GM18520 (cell line): ENCODE measurements at regions not wholly inside any gene's neighbourhood (a gene's known extent, or its start where the extent isn't known, plus 50 kb on each side); places are given as distances from the start of the nearest gene placed in this dataset.

Source experiments
- ATAC-seq: cut with Tn5 transposase; IDR thresholded peaks from one replicate; pipeline ENCODE4 v1.9.1; 2021; ENCODE audit not compliant: unreplicated experiment

DNA sequence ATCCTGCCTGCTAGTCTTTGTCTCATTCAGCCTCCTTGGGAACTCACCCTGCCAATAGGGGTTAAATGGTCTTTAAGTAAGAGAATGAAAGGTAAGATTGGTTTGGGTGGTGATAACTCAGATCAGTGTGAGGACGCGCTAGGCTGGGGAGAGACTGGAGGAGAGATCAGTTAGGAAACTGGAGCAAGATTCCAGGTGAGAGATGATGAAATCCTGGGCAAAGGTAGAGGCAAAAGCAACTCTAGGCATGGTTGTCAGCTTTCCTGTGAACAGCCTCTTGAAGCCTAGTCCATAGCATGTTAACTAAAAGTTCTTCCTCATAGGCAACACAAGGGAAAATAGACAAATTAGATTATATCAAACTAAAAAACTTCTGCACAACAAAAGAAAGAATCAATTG lies 145.2 kb upstream of the ANKRD28 start:
- ATAC-seq: no peak

DNA sequence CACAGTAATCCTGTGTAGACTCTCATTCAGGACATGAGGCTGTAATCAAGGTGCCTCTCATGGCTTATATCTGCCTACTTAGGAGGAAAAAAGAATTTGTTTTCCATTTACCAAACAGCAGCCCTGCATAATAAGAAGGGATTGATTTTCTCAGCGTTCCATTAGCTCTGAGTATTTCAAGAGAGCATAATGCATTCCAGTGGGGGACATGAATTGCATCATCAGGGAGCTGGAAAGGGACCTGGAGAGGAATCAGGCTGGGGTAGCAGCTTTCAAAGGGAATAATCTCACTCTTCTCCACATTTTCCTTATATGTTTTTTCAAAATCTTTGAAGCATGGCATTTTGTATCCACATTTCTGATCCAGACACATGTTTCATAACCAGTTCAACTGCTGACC lies 150.6 kb upstream of the ANKRD28 start:
- ATAC-seq: no peak

DNA sequence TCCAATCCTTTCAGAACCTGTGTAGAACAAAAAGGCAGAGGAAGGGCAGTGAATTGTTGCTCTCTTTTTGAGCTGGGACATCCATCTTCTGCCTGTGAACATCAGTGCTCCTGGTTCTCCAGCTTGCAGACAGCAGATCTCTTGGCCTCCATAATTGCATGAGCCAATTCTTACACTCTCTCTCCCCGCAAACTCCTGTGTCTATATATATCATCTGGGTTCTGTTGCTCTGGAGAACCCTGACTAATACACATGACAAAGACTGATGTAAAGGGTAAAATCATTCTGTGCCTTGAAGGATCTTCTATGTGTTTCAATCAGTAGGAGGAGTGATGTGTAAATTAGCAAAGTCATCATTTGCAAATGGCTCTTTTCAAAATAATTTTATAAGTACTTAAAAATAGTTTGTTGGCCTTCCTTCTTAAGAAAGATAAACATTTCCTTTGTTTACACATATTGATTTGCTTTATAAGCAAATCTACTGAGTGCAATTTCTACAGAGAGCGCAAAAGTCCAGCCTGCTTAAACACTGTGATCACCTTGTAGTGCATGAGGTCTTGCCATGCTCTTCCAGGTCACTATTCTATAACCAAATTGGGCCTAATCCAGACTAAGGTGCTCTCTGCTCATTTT lies 154.9 kb upstream of the ANKRD28 start:
- ATAC-seq: no peak

DNA sequence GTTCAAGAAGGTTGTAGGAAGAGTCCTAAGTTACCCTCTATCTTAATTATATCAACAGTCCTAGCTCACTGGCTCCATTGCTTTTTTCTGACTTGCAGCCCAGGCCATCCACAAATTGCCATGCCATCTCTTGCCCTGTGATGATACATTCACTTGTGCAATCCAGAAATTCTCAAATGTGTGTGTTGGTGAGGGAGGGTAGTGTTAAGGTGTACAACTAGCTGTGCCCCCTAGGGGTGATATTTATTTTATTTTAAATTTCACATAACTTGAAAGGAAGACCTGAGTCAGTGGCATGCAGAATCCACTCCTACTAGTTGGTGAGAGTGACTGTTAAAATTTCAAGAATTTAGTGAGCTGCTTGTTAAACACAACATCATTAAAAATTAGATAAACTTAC lies 156.1 kb upstream of the ANKRD28 start:
- no peak for ATAC-seq

DNA sequence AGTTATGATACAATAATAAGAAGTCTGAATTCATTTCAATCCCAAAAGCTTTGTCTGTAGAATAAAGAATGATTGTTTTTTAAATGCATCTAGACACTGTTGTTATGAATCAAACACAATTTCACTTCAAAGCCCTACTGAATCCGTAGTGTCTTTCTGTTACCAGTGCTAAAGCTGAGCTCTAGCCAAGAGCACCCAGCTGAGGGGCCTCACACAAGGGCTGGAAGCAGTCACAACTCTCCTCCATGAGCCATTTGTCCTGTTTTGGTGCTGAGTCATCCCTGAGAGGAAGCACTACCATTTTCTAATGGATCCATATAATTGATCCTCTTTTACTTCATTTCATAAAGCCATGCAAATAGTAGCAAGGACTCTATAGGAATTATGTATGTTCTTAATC lies 158.2 kb upstream of the ANKRD28 start:
- no peak for ATAC-seq

DNA sequence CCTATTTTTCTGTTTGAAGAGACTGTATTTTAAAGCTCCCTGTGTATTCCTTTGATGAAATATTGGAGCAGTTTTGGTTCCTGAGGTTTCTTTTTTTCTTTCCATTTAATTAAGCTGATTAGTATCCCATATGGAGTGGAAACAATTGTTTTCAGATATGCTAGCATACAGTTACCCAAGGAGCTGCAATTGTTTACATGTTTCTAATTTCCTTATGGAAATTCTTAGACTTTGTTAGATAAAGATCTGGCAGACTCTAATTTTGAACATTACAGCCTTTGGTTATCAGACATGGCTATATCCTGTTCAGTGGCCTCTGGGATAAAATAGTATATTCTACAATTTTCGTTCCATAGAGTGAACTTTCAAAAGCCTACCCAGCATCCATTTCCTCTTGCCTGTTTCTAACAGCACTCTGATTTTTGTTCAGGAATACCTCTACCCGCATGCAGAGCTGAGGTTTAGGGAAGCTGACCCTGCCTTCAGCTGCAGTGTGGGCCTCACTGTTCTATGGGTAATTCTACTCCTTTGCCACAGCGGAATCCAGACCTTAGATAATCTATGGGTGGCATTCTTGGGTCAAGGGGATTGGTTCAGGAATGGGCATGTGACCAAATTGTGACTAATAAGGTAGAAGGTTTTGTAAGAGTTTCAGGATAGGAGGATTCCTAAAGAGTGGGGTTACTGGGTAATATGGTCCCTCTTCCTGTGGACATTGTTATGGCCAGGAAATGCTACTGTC lies 161.1 kb upstream of the ANKRD28 start:
- no peak for ATAC-seq

DNA sequence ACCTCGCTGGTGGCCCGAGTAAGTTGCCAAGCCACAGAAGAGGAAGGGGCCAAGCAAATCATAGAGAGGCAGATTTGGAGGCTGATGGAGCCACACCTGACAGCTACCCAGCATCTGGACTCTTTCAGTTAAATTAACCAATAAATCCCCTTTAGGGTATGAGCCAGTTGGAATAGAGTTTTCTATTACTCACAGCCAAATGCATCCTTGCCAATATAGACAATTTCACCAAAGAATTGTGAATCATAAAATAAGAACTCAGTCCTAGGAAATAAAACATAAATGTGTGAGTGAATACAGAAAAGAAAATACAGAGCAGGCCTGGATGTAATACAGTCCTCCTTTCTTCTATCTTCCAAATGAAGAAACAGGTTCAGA lies 161.6 kb upstream of the ANKRD28 start:
- no peak for ATAC-seq

DNA sequence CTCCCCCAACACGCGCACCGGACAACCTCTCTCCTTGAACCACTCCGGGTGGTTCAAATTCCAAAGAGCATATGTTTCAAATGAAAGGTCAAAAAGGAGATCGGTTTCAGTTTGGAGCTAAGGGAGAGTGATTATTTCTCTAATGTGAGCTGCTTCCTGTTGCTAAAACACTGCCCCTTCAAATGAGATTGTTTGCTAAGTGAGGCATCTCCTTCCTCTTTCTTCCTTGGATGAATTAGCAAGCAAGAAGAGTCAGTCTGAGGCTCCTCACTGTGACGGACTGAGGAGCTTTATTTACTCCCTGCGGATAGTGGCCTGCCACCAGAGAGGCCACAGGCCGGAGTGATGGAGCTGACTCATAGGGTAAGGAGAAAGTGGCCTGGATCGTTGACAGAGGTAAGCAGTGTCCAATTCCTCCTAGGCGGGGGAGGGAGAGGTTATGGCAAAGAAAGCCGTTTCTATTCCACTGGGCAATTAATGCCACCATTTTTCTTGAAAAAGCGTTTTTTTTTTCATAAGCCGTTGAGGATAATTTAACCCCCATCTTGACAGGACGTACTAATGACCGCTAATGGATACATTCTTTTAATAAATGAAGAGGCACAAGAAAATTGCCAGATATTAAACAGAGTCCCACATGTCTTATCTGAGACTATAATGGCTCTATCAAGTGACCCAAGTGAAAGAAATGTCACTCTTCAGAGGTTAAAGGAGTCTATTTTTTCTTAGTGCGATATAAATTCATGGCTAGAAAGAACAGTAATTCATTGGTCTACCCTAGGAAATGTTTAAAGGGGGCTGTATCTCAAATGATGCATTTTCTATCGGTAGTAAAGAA lies 167.0 kb upstream of the ANKRD28 start:
- ATAC-seq: no peak

DNA sequence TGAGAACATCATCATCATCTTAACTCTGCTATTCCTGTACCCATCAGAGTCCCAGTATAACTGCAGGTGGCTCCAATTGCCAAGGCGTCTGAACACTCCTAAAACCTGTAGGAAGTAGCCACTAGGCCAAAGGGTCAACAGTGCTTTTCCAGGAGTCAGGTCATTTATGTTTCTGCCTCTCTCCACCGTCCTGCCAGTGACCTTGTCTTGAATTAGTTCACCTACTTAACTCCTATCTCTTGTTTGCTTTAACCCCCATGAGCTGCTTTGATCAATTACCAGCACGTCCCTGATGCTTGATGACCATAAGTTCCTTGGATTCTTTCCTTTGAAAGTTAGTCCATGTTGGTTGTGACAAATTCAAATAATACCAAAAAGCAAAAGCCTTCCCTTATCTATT lies 169.8 kb upstream of the ANKRD28 start:
- ATAC-seq: no peak

DNA sequence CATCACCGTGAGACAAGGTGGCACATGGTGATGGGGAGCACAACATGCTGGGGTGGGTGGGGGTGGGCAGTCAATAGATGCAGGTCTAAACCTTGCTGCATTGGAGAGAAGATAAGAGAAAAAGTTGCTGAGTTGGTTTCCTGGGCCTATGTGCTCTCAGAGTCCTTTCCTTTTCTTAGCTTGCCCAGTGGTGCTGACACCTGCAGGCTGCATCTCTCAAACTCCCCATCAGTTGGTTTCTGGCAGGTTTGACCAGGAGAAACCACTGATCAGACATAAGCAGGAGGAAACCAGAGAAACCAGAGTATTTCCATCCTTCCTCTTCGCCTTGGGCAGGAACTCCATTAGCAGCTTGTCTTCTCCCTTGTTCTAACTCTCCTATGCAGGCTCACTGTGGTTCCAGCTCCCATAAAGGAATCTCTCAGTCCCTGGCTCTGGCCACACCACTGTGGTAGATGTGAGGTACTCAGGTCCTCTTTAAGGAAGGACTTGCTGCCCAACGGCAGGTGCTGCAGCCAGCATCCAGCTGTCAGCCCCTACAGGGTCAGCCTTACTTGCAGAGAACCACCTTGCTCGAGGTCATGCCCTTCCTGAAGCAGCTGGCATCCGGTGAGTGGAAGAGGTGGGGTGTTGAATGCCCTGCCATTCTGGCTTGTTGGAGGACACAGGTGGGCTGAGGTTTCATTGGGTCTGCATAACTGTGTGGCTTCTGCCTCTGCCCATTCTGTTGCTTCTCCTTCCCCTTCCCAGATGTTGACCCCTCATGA lies 172.3 kb upstream of the ANKRD28 start:
- no peak for ATAC-seq

DNA sequence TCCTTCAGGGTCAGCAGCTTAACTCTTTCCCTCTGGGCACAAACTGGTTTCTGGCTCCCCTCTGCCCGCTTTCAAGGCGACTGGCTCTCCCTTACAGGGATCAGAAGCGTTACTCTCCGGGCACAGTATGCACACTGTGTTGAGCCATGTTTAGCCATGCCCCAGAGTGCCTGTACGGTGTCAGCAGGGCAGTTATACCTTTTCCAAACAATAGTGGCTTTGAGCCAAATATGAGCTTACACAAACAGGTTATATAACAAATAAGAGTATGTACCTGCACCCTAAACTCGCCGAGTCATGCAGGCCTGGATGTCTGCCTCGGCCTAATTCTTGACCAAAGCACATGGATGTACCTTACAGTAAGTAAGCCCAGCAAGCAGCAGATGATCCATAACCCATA lies 175.6 kb upstream of the ANKRD28 start:
- ATAC-seq: no peak

DNA sequence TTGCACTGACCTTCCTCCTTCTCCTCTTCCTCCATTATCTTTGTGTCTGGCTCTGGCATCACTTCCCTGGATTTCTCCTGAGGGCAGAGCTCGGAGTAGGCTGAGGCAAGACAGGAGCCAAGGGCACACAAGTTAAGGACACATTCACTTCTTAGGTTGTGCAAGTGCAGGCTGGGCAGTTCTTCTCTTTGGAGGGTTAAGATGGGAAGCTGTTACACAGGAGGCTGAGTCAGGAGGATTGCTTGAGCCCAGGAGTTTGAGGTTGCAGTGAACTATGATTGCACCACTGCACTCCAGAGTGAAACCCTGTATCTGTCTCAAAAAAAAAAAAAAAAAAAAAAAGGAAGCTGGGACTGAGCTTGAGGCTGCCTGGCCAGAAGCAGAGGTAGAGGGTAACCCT lies 176.2 kb upstream of the ANKRD28 start:
- no peak for ATAC-seq

DNA sequence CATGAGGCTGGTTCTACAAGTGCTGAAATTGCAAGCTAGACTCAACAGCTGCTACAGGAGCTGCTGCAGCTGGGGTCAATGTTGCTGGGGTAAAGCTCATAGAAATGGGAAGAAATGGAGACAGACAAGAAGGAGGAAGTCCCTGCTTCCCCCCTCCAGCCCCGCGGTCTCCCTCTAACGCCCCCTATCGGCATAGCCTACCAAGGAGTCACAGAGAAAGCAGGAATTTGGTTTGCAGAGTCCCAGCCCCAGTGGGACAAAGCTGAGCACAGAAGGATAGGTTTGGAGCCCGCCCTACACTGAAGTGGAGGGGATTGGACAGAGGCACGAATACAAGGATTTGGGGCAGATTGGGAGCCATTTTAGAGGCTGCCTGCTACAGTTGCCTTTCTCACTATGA lies 176.9 kb upstream of the ANKRD28 start:
- no peak for ATAC-seq

DNA sequence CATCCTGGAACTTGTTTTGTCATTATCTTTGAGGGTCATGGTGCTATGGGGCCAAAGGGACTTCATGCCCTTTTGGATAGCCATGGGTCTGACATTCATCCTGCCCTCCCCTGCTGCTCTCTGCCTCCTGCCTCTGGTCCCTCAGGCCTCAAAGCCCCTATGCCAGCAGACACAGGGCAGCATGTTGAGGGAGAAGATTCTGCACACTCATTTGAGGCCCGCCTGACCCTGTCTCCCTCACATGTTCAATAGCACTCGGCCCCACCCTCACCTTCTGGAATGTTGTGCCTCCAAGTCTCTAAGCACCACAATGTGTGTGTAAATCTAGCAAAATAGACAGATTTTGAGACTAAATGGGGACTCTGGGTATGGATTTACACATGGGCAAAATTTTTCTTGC lies 178.7 kb upstream of the ANKRD28 start:
- ATAC-seq: no peak

DNA sequence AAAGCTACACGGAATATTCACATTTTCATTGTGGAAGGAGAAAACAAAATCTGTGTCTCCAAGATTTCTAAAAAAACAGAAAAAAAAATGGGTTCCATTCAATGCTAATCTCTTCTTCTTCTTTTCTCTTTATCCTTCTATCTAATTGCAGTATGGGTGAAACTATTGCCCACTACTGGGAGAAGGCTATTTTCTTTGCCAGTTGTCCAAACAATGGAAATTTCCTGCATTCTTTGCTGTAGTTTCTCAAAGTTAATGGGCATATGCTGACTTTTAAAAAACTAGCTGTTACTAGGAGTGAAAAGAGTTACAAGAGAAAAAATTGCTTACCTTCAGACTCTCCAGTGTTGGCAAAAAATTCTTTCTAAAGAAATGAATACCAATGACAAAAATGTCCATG lies 179.3 kb upstream of the ANKRD28 start:
- ATAC-seq: no peak

DNA sequence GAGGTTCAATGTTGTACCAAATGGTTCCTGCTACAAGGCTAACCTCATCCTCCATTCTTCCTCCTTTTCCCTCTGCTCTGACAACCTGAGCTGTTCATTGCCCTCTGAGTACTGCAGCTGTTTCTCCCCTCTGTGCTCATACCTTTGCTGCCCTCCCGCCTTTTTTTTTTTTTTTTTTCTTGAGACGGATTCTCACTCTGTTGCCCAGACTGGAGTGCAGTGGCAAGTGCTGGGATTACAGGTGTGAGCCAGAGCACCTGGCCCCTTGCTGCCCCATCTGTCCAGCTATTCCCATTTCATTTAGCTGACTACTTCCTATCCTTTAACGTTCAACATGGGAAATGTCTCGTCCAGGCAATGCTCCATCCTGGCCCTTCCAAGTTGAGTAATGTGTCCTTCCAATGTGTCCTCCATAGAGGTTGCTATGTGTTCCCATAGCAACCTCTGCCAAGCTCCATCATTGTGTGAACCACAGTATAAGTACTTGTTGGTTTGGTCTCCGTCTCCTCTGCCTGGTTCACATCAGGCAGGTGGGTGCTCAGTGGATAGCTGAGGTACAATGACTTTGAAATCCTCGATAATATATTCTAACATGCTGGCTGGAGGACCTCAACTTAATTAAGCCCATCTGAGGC lies 179.9 kb upstream of the ANKRD28 start:
- ATAC-seq: no peak

DNA sequence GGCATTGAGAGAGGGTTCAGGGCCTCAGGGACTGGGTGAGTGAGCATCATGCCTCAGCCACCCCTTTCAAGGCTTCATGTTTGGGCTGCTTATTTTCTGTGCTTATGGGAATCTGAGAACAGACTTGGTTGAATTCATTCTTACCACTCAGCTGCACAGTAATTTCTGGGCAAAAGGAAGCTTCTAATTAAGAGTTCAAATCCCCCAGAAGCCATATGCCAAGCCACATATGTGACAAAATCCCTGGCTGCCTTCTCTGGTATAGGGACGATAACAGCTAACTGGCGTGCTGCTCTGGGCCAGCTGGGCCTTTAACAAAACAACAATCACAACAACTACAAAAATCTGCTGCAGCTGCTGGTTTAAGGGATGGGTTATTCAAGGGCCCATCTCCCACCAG lies 181.0 kb upstream of the ANKRD28 start:
- no peak for ATAC-seq

DNA sequence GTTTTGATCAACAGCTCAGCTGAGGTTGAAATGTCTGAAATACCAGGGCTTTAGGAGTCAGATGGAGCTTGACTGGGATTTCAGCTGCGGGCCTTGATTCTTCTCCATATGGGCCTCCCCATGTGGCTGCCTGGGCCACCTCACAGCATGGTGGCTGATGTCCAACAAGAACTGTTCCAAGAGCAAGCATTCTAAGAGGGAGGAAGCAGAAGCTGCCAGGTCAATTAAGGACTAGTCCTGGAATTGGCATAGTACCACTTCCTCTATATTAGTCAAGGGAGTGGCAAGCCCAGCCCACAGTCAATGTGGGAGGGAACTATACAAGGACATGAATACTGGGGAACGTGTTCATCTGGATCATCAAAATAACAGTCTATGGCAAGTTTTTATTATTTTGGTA lies 181.7 kb upstream of the ANKRD28 start:
- ATAC-seq: no peak

DNA sequence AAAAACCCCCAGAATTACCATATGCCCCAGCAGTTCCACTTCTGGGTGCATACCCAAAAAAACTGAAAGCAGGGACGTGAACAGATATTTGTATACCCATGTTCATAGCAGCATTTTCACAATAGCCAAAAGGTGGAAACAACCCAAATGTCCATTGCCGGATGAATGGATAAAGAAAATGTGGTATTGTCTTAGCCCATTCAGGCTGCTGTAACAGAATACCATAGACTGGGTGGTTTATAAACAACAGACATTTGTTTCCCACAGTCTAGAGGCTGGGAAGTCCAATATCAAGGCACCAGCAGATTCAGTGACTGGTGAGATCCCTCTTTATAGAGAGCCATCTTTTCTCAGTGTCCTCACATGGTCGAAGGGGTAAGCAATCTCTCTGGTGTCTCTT lies 182.1 kb upstream of the ANKRD28 start:
- no peak for ATAC-seq

DNA sequence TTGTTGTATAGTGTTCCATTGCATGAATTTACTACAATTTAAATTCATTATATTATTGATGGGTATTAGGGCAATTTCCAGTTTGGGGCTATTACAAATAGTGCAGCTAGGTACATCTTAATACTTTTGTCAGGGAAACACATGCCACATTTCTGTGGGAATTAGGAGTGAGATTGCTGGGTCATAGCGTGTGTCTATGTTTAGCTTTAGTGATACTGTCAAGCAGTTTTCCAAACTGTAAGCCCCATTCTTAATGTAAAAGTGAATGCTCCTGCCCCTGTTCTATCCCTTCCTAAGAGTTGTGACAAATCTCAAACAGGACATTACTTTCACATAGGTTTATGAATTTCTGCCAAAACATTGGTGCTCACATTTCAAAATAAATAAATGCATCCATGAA lies 184.5 kb upstream of the ANKRD28 start:
- no peak for ATAC-seq

DNA sequence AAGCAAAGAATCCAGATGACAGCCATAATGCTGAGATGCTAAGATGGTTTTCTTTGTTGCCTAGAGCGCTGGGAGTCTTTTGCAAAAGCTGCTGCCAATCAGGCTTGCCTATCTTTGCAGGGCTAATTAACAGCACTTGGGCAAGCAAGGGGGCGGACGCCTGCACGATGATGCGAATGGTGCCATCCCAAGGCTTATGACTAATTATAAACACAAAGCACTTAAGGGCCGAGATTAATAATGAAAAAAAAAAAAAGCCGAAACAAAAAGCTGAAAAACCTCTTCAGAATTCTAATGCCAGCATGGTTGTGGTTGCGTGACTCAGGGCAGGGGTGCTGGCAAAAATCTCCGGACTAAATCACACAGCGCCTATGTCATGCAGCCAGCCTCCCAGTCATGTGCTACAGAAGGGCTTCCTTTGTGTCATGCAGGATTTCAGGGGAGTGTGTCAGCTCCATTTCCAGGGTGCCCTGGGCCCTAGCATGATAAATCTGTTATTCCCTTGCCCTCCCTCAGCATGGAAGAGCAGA lies 185.0 kb upstream of the ANKRD28 start:
- ATAC-seq: no peak
